Stimulated activated CD4-positive, alpha-beta T cell treated with anti-CD3 and anti-CD28 coated beads, Interleukin-4, amount 100 ng/mL, for 24 hours (primary cell): ENCODE measurements at regions not wholly inside any gene's neighbourhood (a gene's known extent, or its start where the extent isn't known, plus 50 kb on each side); places are given as distances from the start of the nearest gene placed in this dataset.

Experiments
- DNase-seq: peaks from one replicate; pipeline ENCODE4 v3.0.0-alpha.2; 2020

- DNase-seq = no peak
Observed at GRCh38 chr22:27663812-27664211, 137.7 kb downstream of the MN1 start.

- no peak for DNase-seq
Observed at GRCh38 chr22:27666272-27666997, 135.1 kb downstream of the MN1 start.

- DNase-seq = no peak
Observed at GRCh38 chr22:27667121-27667843, 134.3 kb downstream of the MN1 start.

GRCh38 chr22:27668828-27669797 lies 132.4 kb downstream of the MN1 start:
- DNase-seq = no peak

- no peak for DNase-seq
Observed at GRCh38 chr22:27669798-27670599, 131.6 kb downstream of the MN1 start.

- no peak for DNase-seq
Observed at GRCh38 chr22:27670701-27671412, 130.7 kb downstream of the MN1 start.

GRCh38 chr22:27671413-27671935 lies 130.1 kb downstream of the MN1 start:
- no peak for DNase-seq

- no peak for DNase-seq
Observed at GRCh38 chr22:27672721-27673418, 128.7 kb downstream of the MN1 start.

GRCh38 chr22:27673839-27674238 lies 127.7 kb downstream of the MN1 start:
- DNase-seq = no peak

GRCh38 chr22:27674261-27674923 lies 127.2 kb downstream of the MN1 start:
- no peak for DNase-seq

GRCh38 chr22:27676545-27677213 lies 124.9 kb downstream of the MN1 start:
- no peak for DNase-seq

- no peak for DNase-seq
Observed at GRCh38 chr22:27677905-27678458, 123.6 kb downstream of the MN1 start.

GRCh38 chr22:27679176-27679575 lies 122.4 kb downstream of the MN1 start:
- DNase-seq = no peak

- DNase-seq = no peak
Observed at GRCh38 chr22:27679693-27680488, 121.7 kb downstream of the MN1 start.

- DNase-seq = no peak
Observed at GRCh38 chr22:27680636-27681035, 120.9 kb downstream of the MN1 start.

GRCh38 chr22:27681037-27681436 lies 120.5 kb downstream of the MN1 start:
- DNase-seq = no peak

- DNase-seq = no peak
Observed at GRCh38 chr22:27682437-27682836, 119.1 kb downstream of the MN1 start.

- no peak for DNase-seq
Observed at GRCh38 chr22:27684901-27685300, 116.7 kb downstream of the MN1 start.

- DNase-seq = no peak
Observed at GRCh38 chr22:27685515-27685914, 116.0 kb downstream of the MN1 start.
